HEK293T (cell line): ENCODE measurements at regions not wholly inside any gene's neighbourhood (a gene's known extent, or its start where the extent isn't known, plus 50 kb on each side); places are given as distances from the start of the nearest gene placed in this dataset.

Source experiments
- CTBP1 ChIP-seq: fragments of 450-650 bp; IDR thresholded peaks from 2 replicates; pipeline ENCODE4 v1.6.1; 2016; ENCODE audit warnings: borderline replicate concordance
- ELF4 ChIP-seq: fragments of 450-650 bp; IDR thresholded peaks from 2 replicates; pipeline ENCODE4 v1.6.1; 2017; ENCODE audit warnings: antibody characterized with exemption
- FOXA1 ChIP-seq: fragments of 450-650 bp; IDR thresholded peaks from 2 replicates; pipeline ENCODE4 v1.6.1; 2016; ENCODE audit warnings: mild to moderate bottlenecking
- HDGF ChIP-seq: fragments of 450-650 bp; IDR thresholded peaks from 2 replicates; pipeline ENCODE4 v1.6.1; 2017; ENCODE audit warnings: antibody characterized with exemption, borderline replicate concordance
- SP1 ChIP-seq: fragments of 450-650 bp; IDR thresholded peaks from 2 replicates; pipeline ENCODE4 v1.6.1; 2017
- SUZ12 ChIP-seq: fragments of 450-650 bp; IDR thresholded peaks from 2 replicates; pipeline ENCODE4 v1.6.1; 2016; ENCODE audit warnings: mild to moderate bottlenecking
- TARDBP ChIP-seq: fragments of 450-650 bp; IDR thresholded peaks from 2 replicates; pipeline ENCODE4 v1.6.1; 2016
- TF ChIP-seq, protein P1 (sequence below): fragments of 450-650 bp; IDR thresholded peaks from 2 replicates; pipeline ENCODE4 v1.6.1; 2016

DNA sequence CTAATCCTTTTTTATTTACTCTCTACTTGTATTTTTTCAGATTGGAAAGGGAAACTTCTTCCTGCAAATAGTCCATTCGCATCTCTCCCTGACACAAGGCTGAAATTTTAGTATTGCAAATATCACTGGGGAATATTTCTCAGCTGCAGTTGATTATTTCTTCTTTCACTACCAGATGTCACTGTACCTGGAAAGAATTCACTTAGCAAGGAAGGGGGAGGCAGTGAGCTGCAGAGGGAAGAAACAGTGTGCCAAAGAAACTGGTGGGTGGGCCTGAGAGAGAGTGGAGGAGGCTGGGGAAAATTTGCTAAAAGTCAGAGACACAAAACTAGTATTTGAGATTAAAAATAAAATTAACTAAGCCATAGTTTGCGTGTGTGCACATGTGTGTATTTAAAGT lies 142.3 kb upstream of the STT3B start:
- TF ChIP-seq CTBP1 (no peak), SUZ12 (no peak), FOXA1 (no peak), SP1 (no peak), HDGF (no peak), TARDBP (no peak), ELF4 (no peak)
- TF ChIP-seq, protein P1, sequence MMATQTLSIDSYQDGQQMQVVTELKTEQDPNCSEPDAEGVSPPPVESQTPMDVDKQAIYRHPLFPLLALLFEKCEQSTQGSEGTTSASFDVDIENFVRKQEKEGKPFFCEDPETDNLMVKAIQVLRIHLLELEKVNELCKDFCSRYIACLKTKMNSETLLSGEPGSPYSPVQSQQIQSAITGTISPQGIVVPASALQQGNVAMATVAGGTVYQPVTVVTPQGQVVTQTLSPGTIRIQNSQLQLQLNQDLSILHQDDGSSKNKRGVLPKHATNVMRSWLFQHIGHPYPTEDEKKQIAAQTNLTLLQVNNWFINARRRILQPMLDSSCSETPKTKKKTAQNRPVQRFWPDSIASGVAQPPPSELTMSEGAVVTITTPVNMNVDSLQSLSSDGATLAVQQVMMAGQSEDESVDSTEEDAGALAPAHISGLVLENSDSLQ: no peak
